T-helper 1 cell treated with Interleukin-12 subunit alpha and Interleukin-12 subunit beta and Interleukin-4 antibody, amounts not matched to agents 30 ng/mL and 1 ng/mL, for 36 hours (primary cell): ENCODE measurements at regions not wholly inside any gene's neighbourhood (a gene's known extent, or its start where the extent isn't known, plus 50 kb on each side); places are given as distances from the start of the nearest gene placed in this dataset.
"Not testable (repeated sequence)": the region's sequence is repeated elsewhere in the genome, so short reads cannot be mapped to it uniquely, and the experiment has no call there.

Experiments used
- intact Hi-C: fragments of 100-400 bp; cut with micrococcal nuclease; formaldehyde crosslinking; loops from one replicate; pipeline ENCODE4 v1.15.1; 2024

- intact Hi-C loops: no loop called here
These were observed 85.4 kb upstream of the RALY start for GRCh38 chr20:33908336-33908735.

DNA sequence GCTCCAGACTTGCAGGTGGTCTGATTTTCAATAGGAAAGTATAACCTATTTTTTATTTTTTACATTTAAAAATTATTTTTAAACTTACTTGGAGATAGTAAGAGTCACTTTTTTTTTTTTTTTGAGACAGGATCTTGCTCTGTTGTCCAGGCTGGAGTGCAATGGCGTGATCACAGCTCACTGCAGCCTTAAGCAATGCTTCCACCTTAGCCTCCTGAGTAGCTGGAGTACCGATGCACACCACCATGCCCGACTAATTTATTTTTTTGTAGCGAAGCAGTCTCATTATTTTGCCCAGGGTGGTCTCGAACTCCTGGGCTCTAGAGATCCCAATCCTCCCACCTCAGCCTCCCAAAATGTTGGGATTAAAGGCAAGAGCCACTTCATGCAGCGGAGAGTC lies 84.8 kb upstream of the RALY start:
- intact Hi-C loops: no loop called here

- intact Hi-C loops: no loop called here
These were observed 84.3 kb upstream of the RALY start for GRCh38 chr20:33909331-33909921.

DNA sequence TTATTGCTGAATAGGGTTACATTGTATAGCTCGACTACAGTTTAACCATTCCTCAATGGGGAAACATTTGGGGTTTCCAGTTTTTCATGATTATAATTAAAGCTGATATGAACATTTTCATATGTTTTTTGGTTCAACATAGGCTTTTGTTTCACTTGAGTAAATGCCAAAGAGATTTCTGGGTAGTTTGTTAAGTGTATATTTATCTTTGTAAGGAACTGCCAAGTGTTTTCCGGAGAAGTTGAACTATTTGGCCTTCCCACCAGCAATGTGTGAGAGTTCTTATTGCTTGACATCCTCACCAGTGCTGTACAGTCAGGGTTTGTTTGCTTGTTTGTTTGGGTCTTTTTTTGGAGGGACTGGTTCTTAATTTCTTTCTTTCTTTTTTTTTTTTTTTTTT lies 83.7 kb upstream of the RALY start:
- intact Hi-C loops: no loop called here

DNA sequence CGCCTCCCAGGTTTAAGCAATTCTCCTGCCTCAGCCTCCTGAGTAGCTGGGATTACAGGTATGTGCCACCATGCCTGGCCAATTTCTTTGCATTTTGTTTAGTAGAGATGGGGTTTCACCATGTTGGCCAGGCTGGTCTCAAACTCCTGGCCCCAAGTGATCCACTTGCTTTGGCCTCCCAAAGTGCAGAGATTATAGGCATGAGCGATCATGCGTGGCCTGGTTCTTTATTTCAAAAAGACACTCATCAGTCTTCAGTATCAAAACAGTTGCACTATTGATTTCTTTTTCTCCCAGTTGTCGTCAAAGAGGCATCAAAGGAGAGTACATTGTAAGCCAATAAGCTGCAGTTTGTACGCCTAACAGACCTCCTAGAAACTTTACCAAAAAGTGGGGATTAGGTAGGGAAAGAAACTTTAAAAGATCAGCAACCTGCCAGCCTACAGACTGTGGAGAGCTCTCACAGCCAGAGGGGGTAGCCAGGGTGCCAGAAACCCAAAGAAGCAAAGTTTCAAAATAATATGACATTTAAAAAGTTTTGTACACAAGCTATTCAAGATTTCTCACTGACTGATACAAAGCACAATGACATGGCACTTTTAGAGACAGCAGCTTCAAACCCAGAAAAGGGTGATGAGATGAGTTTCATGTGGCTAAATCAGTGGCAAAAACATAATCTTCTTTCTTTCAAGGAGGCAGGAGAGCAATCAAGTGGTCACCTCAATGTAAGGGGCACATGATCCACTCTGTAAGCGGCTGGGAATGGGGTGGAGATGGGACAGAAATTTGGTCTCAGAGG lies 83.0 kb upstream of the RALY start:
- intact Hi-C loops: no loop called here

DNA sequence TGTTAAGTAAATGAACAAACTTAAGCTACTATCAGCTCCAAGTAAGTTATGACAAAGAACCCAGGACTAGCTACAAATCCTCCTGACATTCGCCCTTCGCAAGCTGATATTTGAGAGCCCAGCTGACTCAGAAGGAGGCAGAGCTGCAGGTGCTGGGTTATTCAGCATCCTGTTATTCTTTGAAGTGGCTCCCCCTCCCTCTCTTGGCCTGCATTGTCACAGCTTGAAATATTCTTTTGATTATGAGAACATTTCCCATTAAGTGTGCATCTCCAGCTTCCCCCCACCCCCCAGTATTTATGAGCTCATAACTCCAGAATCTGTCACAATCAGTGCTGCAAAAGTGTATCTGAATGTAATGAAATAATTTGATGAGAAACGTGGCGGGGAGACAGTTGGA lies 78.8 kb upstream of the RALY start:
- intact Hi-C loops: loop anchor here (1.0 to 5.0 kb wide), 7 partner anchors 52 to 214 kb away; partner anchors contain the start of gene CHMP4B

DNA sequence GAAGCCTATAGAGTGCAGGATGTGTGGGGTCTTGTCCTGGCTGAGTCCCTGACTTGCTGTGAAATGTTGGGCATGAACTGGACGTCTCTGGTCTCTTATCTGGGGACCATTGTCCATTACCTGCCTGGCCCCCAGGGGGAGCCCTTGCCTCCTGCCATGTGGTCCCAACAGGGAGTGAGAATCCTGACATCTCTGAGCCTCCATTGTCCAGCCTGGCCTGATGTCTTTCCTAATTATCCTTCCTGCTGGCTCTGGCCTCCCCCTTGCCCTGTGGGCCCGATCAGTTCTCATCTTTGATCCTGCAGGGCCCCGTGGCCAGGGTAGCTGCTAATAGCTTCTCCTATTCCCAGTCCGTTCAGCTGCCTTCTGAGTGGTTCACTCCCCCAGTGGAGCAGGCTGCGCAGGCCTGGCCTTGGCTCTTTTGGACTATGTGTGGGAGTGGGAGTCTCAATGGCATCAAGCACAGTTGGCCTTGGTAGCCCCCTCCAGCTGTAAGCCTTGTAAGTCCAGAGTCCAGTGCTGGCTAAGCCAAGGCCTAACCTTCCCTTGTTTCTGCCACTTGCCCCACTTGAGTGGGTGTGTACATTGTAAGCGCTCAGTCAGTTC lies 77.9 kb upstream of the RALY start:
- intact Hi-C loops: loop anchor here (1.0 to 5.0 kb wide), 7 partner anchors 53 to 213 kb away; partner anchors contain the start of gene CHMP4B

DNA sequence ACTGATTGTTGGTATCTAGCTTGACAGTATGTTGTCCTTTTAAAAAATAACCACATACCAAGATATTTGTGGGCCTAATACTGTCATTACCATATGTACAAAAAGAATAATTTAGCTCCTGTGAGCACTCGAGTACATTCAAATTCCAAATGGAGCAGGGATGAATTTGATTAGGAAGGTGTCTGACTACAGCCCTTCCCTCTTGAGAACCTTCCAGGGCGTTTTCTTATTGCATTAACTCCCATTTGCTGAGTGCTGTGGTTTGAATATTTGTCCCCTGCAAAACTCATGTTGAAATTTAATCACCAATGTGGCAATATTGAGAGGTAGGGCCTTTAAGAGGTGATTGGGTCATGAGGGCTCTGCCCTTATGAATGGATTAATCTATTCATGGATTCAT lies 76.9 kb upstream of the RALY start:
- intact Hi-C loops: loop anchor here (5.0 kb wide), 1 partner anchor 79 kb away; no protein-coding TSS in a partner anchor

DNA sequence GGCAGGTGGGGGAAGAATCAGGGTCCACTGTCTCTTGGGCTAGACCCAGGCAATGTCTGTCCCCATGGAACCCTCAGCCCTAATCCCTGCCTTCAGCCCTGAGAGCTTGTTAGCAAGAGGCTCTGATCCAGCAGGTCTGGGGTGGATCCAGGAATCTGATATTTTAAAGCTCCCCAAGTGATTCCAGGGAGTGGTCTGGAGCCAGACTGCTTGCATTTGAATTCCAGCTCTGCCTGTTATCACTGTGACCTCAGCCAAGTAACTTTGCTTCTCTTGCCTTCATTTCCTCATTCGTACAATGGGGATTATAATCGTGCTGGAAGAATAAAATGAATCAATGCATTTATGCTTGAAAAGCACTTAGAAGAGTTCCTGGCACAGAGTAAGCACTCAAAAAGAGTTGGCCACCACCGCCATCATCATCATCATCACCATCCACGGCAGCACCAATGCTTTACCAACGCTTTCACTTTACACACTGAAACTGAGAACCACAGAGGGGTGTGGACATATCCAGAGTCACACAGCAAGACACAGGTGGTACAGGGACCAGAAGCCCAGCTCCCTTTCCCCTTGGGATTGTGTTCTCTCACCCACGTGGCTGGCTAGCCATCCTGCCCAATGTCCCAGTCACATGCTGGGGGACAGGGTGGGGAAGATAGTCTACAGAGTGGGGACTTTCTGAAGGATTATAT lies 75.7 kb upstream of the RALY start:
- intact Hi-C loops: loop anchor here (5.0 kb wide), 1 partner anchor 81 kb away; no protein-coding TSS in a partner anchor

DNA sequence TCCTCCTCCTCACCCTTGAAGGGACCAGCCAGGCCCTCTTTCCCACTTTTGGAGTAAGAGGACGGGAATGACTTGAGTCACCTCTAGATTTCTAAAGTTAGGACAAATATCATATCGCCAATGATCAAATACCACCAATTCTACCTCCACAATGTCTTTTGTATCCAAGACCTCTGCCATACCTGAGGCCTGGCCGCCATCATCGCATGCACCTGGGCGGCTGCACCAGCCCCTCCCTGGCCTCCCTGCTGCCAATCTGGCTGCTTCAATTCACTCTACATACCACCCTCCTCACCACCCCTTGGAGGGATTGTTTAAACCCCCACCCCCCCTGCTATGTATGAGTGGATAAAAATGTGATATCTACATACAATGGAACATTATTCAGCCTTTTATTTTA lies 75.0 kb upstream of the RALY start:
- intact Hi-C loops: loop anchor here (5.0 kb wide), 1 partner anchor 81 kb away; no protein-coding TSS in a partner anchor

DNA sequence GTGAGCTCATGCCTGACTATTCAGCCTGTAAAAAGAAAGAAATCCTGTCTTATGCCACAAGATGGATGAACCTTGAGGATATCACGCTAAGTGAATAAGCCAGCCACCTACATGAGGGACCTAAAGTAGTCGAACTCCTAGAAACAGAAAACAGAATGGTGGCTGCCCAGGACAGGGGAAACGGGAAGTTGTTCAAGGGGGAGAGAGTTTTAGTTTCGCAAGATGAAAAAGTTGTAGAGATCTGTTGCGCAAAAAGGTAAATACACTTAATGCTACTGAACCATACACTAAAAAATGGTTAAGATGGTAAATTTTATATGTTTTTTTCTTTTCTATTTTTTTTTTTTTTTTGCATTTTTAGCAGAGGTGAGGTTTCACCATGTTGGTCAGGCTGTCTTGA lies 74.1 kb upstream of the RALY start:
- intact Hi-C loops: loop anchor here (5.0 kb wide), 1 partner anchor 82 kb away; no protein-coding TSS in a partner anchor

DNA sequence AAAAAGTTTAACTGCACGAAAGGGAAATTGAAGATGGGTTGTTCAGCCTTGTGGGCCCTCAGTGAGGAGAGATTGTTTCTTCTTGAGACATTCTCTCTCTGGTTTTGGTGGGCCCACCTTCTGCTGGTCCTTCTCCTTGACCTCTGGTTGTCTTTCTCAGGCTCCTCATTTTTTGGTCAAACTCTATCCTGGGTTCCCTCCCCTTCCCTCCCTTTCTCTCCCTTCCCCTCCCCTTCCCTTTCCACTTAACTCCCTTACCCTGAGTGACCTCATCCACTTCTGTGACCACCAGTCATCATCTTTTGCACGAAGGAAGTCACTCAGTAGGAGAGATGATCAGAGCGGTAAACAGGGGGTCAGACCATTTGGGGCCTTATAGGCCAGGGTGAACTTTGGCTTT lies 71.5 kb upstream of the RALY start:
- intact Hi-C loops: no loop called here

DNA sequence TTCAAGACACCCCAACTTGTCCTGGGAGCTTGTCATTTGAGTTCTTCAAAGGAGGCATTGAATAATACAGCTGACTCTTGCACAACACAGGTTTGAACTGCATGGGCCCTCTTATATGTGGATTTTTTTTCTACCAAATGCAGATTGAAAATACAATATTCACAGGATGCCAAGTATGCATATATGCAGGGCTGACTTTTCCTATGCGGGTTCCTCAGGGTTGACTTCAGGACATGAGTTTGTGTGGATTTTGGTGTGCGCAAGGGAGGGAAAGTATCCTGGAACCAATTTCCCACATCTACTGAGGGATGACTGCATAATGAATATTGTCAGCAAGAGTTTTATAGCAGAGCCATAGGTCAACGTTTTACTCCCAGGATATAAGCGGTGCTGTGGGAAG lies 70.0 kb upstream of the RALY start:
- intact Hi-C loops: no loop called here

DNA sequence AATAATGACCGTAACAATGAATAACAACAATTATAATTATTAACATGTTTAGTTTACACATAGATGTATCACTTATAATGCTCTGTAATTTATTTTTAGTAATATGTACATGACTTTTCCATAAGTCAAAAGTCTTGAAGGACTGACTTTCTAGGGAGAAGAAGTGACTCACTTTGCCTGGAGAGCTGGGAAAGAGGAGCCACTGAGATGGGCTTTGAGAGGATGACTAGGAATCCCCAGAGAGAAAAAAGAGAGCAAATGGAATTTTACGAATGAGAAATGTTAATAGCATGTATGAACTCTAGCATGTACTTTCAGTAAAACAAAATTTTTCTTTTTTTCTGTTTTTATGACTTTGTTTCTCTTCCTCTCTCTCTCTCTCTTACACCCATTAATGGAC lies 67.8 kb upstream of the RALY start:
- intact Hi-C loops: no loop called here

GRCh38 chr20:33926425-33926824 lies 67.3 kb upstream of the RALY start:
- intact Hi-C loops: no loop called here

DNA sequence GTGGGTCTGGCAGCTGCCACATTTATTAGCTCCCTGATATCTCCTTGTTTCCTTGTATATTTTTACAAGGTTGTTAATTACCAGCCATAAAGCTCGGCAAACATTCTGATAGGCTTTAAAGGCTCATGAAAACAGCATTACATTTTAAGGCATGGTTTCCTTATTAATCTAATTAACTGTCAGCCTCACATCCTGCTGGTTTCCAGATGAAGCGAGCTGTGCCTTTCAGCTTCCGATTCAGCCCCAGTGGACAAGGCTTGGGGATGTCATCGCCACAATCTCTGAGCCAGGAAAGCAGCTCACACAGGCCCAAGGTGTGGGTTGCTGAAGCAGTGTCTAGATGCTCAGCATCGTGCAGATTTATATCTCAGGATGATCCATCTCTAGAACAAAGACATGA lies 66.0 kb upstream of the RALY start:
- intact Hi-C loops: no loop called here

DNA sequence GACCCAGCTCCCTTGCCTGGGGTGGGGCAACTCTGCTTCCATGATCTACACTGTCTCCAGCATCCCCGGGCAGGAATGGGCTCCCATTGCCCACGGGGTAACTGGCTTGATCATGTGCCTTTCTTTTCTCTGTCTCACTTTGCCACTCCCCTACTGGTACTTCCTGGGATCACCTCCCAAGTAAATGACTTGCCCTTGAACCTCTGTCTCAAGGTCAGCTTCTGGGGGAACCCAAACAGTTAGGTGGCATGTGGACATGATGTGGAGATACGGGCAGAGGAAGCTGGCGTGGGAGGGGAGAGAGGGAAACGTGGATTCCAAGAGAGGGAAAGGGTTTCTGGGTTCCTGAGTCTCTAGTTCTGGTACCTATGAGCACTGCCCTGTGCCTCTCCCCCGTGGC lies 63.8 kb upstream of the RALY start:
- intact Hi-C loops: no loop called here

GRCh38 chr20:33933469-33933909 lies 60.2 kb upstream of the RALY start:
- intact Hi-C loops: loop anchor here (1.0 kb wide), 4 partner anchors 89 to 196 kb away; no protein-coding TSS in a partner anchor

DNA sequence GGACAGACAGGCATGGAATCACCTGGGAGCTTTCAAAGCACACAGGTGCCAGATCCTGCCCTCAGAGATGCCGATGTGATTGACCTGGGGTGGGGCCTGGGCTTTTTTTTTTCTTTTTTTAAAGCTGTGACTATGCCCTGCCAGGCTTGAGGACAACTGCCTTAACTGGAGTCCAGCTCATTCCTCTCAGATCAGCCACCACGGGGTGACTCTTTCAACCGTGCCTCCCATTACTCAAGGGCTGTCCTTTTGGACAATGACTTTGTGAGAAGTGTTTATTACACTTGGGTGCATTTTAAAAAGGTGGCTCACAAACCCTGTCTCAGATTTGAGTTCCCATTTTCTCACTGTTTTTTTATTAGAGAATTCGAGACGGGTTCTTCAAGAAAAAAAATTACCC lies 57.1 kb upstream of the RALY start:
- intact Hi-C loops: no loop called here

DNA sequence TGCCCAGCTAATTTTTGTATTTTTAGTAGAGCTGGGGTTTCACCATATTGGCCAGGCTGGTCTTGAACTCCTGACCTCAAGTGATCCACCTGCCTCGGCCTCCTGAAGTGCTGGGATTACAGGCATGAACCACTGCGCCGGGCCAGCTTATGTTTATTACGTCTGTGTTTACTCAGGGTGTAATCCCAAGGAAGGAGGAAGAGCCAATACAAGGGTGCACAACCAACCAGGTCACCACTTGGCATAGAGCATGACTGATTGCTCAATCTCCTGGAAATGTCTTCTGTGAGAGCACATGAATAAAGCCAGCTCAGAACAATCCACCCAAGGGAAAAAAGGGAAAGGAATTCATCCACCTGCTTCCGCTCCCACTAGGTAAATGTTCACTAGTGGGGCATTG lies 54.7 kb upstream of the RALY start:
- intact Hi-C loops: not testable (repeated sequence)

- intact Hi-C loops: no loop called here
These were observed 53.0 kb upstream of the RALY start for GRCh38 chr20:33940666-33941065.
